IPS-NIHi11 (cell line): ENCODE measurements at regions not wholly inside any gene's neighbourhood (a gene's known extent, or its start where the extent isn't known, plus 50 kb on each side); places are given as distances from the start of the nearest gene placed in this dataset.
A peak's percentile ranks its signal among the peaks of the same experiment; 100 is the strongest.
"Not testable (repeated sequence)": the region's sequence is repeated elsewhere in the genome, so short reads cannot be mapped to it uniquely, and the experiment has no call there.

Experiments used
- DNase-seq: peaks from one replicate; pipeline ENCODE4 v3.0.0; 2012; ENCODE audit warnings: mixed read lengths, low spot score

DNA sequence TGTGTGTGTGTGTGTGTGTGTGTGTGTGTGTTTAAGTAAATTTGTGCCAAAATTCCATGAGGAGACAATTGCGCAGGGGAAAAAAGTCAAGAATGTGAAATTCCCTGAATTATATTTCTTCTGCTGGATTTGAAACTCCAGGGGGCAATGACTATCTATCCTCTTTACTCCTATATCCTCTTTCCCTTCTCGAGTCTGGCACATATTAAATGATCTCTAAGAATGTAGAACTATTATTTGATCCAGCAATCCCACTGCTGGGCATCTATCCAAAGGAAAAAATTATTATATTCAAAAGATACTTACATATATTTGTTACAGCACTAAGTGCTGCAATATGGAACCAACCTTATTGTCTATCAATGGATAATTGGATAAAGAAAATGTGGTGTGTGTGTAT is 350.1 kb upstream of the ADAMTS9 start:
- DNase-seq: no peak

- no peak for DNase-seq
These were observed 347.4 kb upstream of the ADAMTS9 start for GRCh38 chr3:65035246-65035645.

GRCh38 chr3:65033576-65033975 is 345.8 kb upstream of the ADAMTS9 start:
- DNase-seq: no peak

DNA sequence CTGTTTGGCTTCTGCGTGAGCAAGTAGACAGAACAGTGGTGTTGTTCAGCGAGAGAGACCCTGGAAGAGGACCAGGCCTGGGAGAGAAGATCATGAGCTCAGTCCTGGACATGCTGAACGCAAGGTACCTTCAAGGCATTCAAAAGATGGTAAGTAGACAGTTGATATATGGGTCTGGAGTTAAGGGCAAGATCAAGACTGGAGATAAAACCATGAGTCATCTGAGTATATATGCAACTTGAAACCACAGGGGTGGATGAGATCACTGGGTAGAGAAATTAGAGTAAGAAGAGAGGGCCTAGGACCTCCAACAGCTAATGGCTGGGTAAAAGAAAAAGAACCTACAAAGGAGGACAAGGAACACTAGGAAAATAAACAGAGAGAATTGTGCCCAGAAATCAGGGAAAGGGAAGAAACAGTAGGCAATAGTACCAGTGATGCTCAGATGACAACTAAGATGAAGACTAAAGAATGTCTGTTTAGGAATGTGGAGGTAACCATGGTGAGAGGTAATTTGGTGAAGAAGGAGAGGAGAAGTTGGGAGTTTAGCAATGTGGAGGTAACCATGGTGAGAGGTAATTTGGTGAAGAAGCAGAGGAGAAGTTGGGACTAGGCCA is 343.2 kb upstream of the ADAMTS9 start:
- DNase-seq: no peak

- DNase-seq: no peak
These were observed 342.3 kb upstream of the ADAMTS9 start for GRCh38 chr3:65030014-65030627.

DNA sequence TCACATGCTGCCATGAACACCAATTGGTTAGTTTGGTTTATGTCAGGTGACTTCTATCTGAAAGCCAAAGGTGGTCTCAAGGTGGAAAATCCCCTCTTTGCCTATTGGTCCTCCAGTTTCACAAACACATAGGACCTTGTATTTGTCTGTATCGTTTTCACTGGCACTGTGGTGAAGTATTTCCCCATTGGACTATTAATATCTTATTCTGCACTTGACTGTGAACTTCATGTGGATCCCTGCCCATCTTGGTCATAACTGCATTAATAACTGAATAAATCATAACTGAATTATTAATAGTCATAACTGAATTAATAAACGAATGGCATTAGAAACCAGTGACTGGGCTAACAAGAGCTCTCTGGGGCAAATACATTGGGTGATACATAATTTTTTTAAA is 341.3 kb upstream of the ADAMTS9 start:
- DNase-seq: no peak

DNA sequence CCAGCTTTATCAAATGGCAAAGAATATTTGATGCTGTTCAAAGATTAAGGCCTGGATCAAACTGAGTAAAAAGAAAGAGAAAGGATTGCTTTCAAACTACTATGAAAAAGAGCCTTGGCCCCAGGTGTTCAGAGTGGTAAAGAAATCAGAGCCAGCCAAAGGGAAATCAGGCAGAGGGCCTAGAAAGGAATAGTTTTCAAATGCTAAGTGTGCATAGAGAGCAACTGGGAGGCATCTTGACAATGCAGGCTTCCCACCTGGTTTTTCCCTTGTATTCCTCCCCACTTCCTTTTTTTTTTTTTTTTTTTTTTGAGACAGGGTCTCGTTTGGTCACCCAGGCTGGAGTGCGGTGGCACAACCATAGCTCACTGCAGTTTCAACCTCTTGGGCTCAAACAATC is 340.2 kb upstream of the ADAMTS9 start:
- DNase-seq: peak; percentile 37

DNA sequence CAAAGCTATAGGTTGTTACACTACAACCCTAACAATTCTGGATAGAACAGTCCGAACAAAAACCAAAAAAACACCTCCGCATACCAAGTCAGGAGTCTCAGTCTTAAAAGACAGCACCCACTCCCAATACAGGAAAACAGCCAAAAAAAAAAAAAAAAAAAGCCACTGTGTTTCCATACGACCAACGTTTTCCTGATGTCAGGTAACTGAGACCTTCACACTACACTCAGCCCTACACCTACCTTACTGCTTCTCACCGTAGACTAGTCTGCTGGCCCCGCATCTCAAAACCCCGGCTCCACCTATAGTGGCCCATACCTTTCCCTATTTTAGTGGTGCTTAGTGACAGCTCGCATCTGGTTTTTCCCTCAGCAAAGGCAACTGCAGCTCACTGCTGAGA is 339.5 kb upstream of the ADAMTS9 start:
- no peak for DNase-seq

- DNase-seq: no peak
These were observed 338.4 kb upstream of the ADAMTS9 start for GRCh38 chr3:65026151-65026550.

DNA sequence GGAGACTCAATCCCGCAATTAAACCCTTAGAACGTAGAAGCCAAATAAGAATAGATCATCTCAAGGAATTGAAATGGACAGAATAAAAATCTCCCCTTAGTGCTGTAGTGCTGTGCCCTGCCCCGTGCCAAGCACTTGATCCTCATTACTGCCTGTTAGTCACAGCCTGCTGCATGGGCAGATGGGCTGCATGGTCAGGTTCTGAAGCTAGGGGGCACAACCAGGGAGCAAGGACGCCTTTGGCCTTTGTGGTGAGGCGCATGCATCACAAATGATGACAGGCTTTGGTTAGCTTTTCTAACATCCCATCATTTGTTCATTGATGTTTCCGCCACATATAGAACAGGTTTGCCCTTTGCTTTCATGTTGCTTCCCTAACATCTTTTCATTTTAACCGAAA is 336.3 kb upstream of the ADAMTS9 start:
- DNase-seq: no peak

- DNase-seq: no peak
These were observed 332.7 kb upstream of the ADAMTS9 start for GRCh38 chr3:65020281-65021160.

DNA sequence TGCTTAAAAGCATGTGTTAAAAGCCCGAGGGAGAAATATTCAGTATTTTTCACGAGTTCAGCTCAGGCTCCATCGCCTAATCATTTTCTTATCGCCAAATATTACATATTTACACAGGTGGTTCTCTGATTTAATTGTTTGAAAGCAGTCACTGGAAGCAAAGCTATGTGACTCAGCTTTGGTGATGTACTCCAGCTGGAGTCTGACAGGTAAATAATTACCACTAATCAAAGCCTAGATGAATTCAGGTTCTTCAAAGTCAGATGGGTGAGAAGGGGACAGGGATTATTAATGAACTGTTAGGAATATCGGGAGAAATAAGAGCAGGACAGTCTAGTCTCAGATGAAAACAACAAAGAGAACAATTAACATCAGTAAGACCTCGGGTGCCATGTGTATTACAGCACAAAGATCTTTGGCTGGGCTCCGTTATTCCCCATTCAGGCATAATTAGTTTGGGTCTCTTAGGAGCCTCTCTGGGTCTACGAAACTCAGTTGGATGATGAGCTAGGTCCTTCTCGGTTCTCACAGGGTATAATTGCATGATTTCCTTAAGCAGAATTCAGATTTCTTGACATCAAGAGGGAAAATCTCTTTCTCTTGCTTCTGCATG is 331.7 kb upstream of the ADAMTS9 start:
- DNase-seq: no peak

DNA sequence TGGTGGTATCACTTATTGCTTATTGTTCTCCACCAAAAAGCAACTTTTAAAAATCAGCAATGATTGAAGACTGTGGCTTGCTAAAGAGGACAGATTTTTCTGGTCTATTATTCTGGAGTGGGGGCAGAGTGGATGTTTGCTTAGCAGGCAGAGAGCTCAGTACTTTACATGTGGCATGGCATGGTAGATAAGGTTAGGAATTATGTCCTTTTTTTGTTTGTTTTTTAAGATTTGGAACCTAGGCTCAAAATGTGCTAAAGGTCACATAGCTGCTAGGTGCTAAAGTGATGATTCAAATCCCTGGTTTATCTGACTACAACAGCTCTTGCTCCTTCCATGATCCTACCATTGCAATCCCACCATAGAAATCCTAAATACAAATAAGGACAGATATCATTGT is 331.0 kb upstream of the ADAMTS9 start:
- DNase-seq: no peak

DNA sequence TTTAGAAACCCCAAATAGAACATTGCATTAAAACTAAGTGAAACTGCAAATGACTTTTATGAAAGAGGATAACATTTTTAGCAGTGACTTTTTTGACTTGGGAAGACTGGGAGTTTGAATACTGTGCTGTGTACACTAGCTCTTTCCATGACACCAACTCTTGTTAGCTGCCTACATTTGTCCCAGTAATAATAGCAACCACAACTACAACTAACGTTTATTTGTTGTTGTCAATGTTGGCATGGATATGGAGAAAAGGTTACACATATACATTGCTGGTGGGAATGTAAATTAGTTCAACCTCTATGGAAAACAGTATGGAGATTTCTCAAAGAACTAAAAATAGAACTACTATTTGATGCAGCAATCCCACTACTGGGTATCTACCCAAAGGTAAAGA is 329.6 kb upstream of the ADAMTS9 start:
- no peak for DNase-seq

GRCh38 chr3:65015711-65016110 is 327.9 kb upstream of the ADAMTS9 start:
- DNase-seq: no peak

DNA sequence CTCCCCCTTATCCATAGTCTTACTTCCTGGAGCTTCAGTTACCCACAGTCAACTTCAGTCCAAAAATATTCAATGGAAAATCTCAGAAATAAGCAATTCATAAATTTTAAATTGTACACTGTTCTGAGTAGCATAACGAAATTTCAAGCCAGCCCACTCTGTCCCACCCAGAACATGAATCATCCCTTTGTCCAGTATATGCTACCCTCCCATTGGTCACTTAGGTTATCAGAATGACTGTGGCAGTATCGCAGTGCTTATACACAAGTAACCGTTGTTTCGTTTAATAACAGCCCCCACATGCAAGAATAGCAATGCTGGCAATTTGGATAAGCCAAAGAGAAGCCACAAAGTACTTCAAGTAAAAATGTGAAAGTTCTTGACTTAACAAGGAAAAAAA is 325.3 kb upstream of the ADAMTS9 start:
- DNase-seq: no peak

GRCh38 chr3:65006300-65006739 is 318.5 kb upstream of the ADAMTS9 start:
- DNase-seq: no peak

- no peak for DNase-seq
These were observed 317.7 kb upstream of the ADAMTS9 start for GRCh38 chr3:65005486-65005885.

DNA sequence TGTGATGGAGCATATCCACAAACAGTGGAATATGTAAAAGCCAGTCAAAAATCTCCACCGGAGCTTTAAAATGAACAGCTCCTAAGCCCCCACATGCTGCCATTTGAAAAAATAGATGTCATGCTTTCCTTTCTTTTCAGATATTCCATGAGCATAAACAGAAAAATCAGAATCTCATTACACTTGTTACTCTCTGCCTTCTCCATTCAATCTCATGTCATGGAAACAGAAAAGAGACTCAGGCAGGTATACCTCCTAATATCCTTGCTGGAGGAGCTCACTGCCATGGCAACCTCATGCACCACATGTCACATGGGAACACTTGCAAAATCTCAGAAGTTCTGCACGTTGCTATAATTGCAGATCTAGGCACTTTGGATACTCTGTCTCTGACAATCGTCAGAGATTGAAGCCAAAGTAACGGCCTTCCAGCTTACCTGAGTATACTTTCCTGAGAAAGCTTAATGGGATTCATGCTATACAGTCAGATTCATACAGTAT is 317.0 kb upstream of the ADAMTS9 start:
- DNase-seq: no peak

DNA sequence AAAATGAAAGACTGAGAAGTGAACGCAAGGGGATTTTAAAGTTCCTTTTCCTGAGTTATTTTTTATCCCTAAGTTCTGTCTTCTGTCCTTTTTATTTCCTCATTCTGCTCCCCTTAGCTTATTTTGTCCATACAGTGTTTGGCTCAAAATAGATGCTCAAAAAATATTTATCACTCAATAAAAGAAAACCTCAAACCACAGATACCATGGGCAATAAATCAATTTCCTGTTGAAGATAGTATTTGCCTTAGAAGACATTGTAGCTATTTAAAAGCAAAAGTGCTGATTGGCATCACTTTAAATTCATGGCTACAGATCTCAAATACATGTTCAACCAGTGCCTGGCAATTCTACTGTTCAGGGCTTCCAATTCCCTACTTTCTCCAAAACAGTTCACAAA is 316.5 kb upstream of the ADAMTS9 start:
- DNase-seq: no peak

DNA sequence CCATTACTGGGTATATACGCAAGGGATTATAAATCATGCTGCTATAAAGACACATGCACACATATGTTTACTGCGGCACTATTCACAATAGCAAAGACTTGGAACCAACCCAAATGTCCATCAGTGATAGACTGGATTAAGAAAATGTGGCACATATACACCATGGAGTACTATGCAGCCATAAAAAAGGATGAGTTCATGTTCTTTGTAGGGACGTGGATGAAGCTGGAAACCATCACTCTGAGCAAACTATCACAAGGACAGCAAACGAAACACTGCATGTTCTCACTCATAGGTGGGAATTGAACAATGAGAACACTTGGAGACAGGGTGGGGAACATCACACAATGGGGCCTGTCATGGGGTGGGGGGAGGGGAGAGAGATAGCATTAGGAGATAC is 313.3 kb upstream of the ADAMTS9 start:
- not testable (repeated sequence) for DNase-seq

GRCh38 chr3:64998317-64998716 is 310.5 kb upstream of the ADAMTS9 start:
- no peak for DNase-seq
